Activated CD8-positive, alpha-beta memory T cell treated with anti-CD3 and anti-CD28 coated beads for 1 hour (primary cell): ENCODE measurements at regions not wholly inside any gene's neighbourhood (a gene's known extent, or its start where the extent isn't known, plus 50 kb on each side); places are given as distances from the start of the nearest gene placed in this dataset.

Source experiments
- DNase-seq, 2 donors: peaks; one replicate each; pipeline ENCODE4 v3.0.0-alpha.2; 2020; ENCODE audit warnings: low read depth in 1 of 2; ENCODE audit errors: extremely low read depth in 1 of 2

- DNase-seq = no peak
Observed at GRCh38 chr6:25035512-25036435, 100.0 kb upstream of the RIPOR2 start.

- DNase-seq = no peak
Observed at GRCh38 chr6:25036461-25036860, 100.7 kb upstream of the RIPOR2 start.

GRCh38 chr6:25038300-25038699 lies 102.5 kb upstream of the RIPOR2 start:
- no peak for DNase-seq

- no peak for DNase-seq
Observed at GRCh38 chr6:25038999-25039398, 103.2 kb upstream of the RIPOR2 start.

- DNase-seq = no peak
Observed at GRCh38 chr6:25041485-25042035, 105.8 kb upstream of the RIPOR2 start.

GRCh38 chr6:25042036-25042521 lies 106.3 kb upstream of the RIPOR2 start:
- no peak for DNase-seq

- no peak for DNase-seq
Observed at GRCh38 chr6:25042536-25042935, 106.8 kb upstream of the RIPOR2 start.

- no peak for DNase-seq
Observed at GRCh38 chr6:25042984-25043725, 107.4 kb upstream of the RIPOR2 start.

- DNase-seq = no peak
Observed at GRCh38 chr6:25043892-25044291, 108.1 kb upstream of the RIPOR2 start.

- no peak for DNase-seq
Observed at GRCh38 chr6:25046942-25047341, 111.2 kb upstream of the RIPOR2 start.

- no peak for DNase-seq
Observed at GRCh38 chr6:25050356-25050755, 114.6 kb upstream of the RIPOR2 start.

- no peak for DNase-seq
Observed at GRCh38 chr6:25051083-25051482, 115.3 kb upstream of the RIPOR2 start.

- DNase-seq = no peak
Observed at GRCh38 chr6:25052181-25052580, 116.4 kb upstream of the RIPOR2 start.

GRCh38 chr6:25053875-25054371 lies 118.2 kb upstream of the RIPOR2 start:
- no peak for DNase-seq

GRCh38 chr6:25054469-25054868 lies 118.7 kb upstream of the RIPOR2 start:
- DNase-seq = no peak

- peak in 1 of 2 donors; percentile 45 for DNase-seq
Observed at GRCh38 chr6:25056130-25056529, 120.4 kb upstream of the RIPOR2 start.

GRCh38 chr6:25057111-25057905 lies 121.5 kb upstream of the RIPOR2 start:
- no peak for DNase-seq

GRCh38 chr6:25058441-25058840 lies 122.7 kb upstream of the RIPOR2 start:
- DNase-seq = no peak

GRCh38 chr6:25058941-25059340 lies 123.2 kb upstream of the RIPOR2 start:
- no peak for DNase-seq

- no peak for DNase-seq
Observed at GRCh38 chr6:25060522-25060921, 124.8 kb upstream of the RIPOR2 start.
